ENCODE measurements at regions not wholly inside any gene's neighbourhood (a gene's known extent, or its start where the extent isn't known, plus 50 kb on each side); places are given as distances from the start of the nearest gene placed in this dataset.

- H2AFZ ChIP-seq (ENCODE audit: low read depth, low read length, poor library complexity, severe bottlenecking) = no peak overlapping the region
- H3K27me3 ChIP-seq (ENCODE audit: insufficient read depth, low read length) = no peaks in the 10 kb centered on the region
- no peak overlapping the region for H3K4me2 ChIP-seq (ENCODE audit: low read length)
- no peaks in the 10 kb centered on the region for H3K79me2 ChIP-seq (ENCODE audit: insufficient read depth, low read length)
- intact Hi-C loops (cut with micrococcal nuclease) = no loop called here
- no peaks in the 10 kb centered on the region for H3K36me3 ChIP-seq (ENCODE audit: control insufficient read depth in 1 of 2, insufficient read depth in 2 of 2, low read length in 2 of 2)
- no TSS peak for BruUV-seq (replicated peaks)
- no peaks in the 10 kb centered on the region for H3K4me1 ChIP-seq (ENCODE audit: control insufficient read depth in 1 of 2, insufficient read depth in 2 of 2, low read length in 2 of 2)
- H3K27ac ChIP-seq (ENCODE audit: low read depth, low read length) = no peak overlapping the region
- no peaks in the 10 kb centered on the region; the same call in 1 of the 2 replicates for H4K20me1 ChIP-seq (ENCODE audit: insufficient read depth)
- POLR2A ChIA-PET = no interaction called here
- no peaks in the 10 kb centered on the region for H3K9me3 ChIP-seq (ENCODE audit: control insufficient read depth in 1 of 2, insufficient read depth in 1 of 2, low read depth in 1 of 2, low read length in 2 of 2)
- CTCF ChIA-PET = no interaction called here
- ATAC-seq (no peak), DNase-seq (ENCODE audit: low read depth, low spot score) (no peak)
- H3K9me2 ChIP-seq (ENCODE audit: insufficient read depth) = no peaks in the 10 kb centered on the region
- RAD21 ChIA-PET (ENCODE audit: low non-redundant PET in 1 of 2, low total read pairs in 2 of 2, uncharacterized antibody in 2 of 2, unreplicated experiment in 2 of 2) = no interaction called here
- no peak overlapping the region for H3K4me3 ChIP-seq (replicated peaks in 1 of 2; ENCODE audit: low read depth in 1 of 2, low read length in 2 of 2)
- H3K9ac ChIP-seq (ENCODE audit: low read length) = no peak overlapping the region
- TF ChIP-seq EZH2phosphoT487 (IDR thresholded peaks at IDR 0.05; ENCODE audit: borderline replicate concordance) = no peak
- TF ChIP-seq EGR1 (IDR thresholded peaks at IDR 0.05; ENCODE audit: low read depth) = no peak
- TF ChIP-seq ZFX (IDR thresholded peaks at IDR 0.05) = no peak
- TF ChIP-seq TCF7L2 (IDR thresholded peaks at IDR 0.05; ENCODE audit: borderline replicate concordance, extremely low read depth, insufficient read depth, insufficient read length) = no peak
- TF ChIP-seq SP1 (IDR thresholded peaks at IDR 0.05; ENCODE audit: low read depth) = no peak
- no peak for TF ChIP-seq EZH2 (IDR thresholded peaks at IDR 0.05)
- TF ChIP-seq REST (IDR thresholded peaks at IDR 0.05; ENCODE audit: low read depth) = no peak
- TF ChIP-seq ZNF274 (IDR thresholded peaks at IDR 0.05; ENCODE audit: low read depth, low read length) = no peak
- TF ChIP-seq ZBTB33 (IDR thresholded peaks at IDR 0.05; ENCODE audit: extremely low read depth, insufficient replicate concordance, low read length) = no peak
- TF ChIP-seq POLR2A (IDR thresholded peaks at IDR 0.05; ENCODE audit: borderline replicate concordance, extremely low read depth, insufficient read depth, insufficient read length) = no peak
- TF ChIP-seq ATF3 (IDR thresholded peaks at IDR 0.05) = no peak
- TF ChIP-seq SRF (IDR thresholded peaks at IDR 0.05; ENCODE audit: low read depth) = no peak
- TF ChIP-seq CBX3 (IDR thresholded peaks at IDR 0.05; ENCODE audit: low read depth) = no peak
- no peak for TF ChIP-seq POLR2AphosphoS5 (IDR thresholded peaks at IDR 0.05; ENCODE audit: low read depth, low read length)
- no peak for TF ChIP-seq ELF1 (IDR thresholded peaks at IDR 0.05; ENCODE audit: borderline replicate concordance, low read depth)
- TF ChIP-seq RAD21 (IDR thresholded peaks at IDR 0.05; ENCODE audit: low read depth) = no peak
- no peak for TF ChIP-seq YY1 (IDR thresholded peaks at IDR 0.05; ENCODE audit: extremely low read depth, insufficient replicate concordance, low read depth, low read length)
- no peak for TF ChIP-seq JUND (IDR thresholded peaks at IDR 0.05)
- no peak for TF ChIP-seq FOSL1 (IDR thresholded peaks at IDR 0.05; ENCODE audit: low read depth)
- TF ChIP-seq CEBPB (IDR thresholded peaks at IDR 0.05; ENCODE audit: low read depth) = no peak
These were observed 290.5 kb upstream of the FBXO33 start for GRCh38 chr14:39722547-39723273.
